ENCODE measurements at regions not wholly inside any gene's neighbourhood (a gene's known extent, or its start where the extent isn't known, plus 50 kb on each side); places are given as distances from the start of the nearest gene placed in this dataset.

- no peak for TF ChIP-seq CTCF (IDR thresholded peaks at IDR 0.05; ENCODE audit: unreplicated experiment)
- Mint-ChIP-seq H3K9me3 (ENCODE audit: unreplicated experiment) (no peaks in the 10 kb centered on the region), H3K27ac (ENCODE audit: low read depth, unreplicated experiment) (no peak overlapping the region), H3K36me3 (ENCODE audit: insufficient read depth, unreplicated experiment) (no peaks in the 10 kb centered on the region), H3K27me3 (ENCODE audit: insufficient read depth, unreplicated experiment) (no peaks in the 10 kb centered on the region), H3K4me3 (ENCODE audit: unreplicated experiment) (no peak overlapping the region), H3K4me1 (ENCODE audit: insufficient read depth, unreplicated experiment) (peaks cover 5% of the 10 kb centered on the region)
- BruUV-seq (replicated peaks): no TSS peak
- ChIA-PET POLR2A (no interaction called here), CTCF (no interaction called here)
- intact Hi-C loops (cut with micrococcal nuclease): no loop called here
- DNase-seq (ENCODE audit: unreplicated experiment): no peak
Measured at GRCh38 chr6:168746013-168746412, 305.0 kb downstream of the SMOC2 start.

GRCh38 chr6:168744861-168745260, 303.9 kb downstream of the SMOC2 start:
- H3K36me3 Mint-ChIP-seq (ENCODE audit: insufficient read depth, unreplicated experiment): no peaks in the 10 kb centered on the region
- BruUV-seq (replicated peaks): no TSS peak
- no peaks in the 10 kb centered on the region for H3K27me3 Mint-ChIP-seq (ENCODE audit: insufficient read depth, unreplicated experiment)
- H3K4me1 Mint-ChIP-seq (ENCODE audit: insufficient read depth, unreplicated experiment): peaks cover 5% of the 10 kb centered on the region
- no peak overlapping the region for H3K4me3 Mint-ChIP-seq (ENCODE audit: unreplicated experiment)
- no peak overlapping the region for H3K27ac Mint-ChIP-seq (ENCODE audit: low read depth, unreplicated experiment)
- intact Hi-C loops (cut with micrococcal nuclease): no loop called here
- no peaks in the 10 kb centered on the region for H3K9me3 Mint-ChIP-seq (ENCODE audit: unreplicated experiment)
- no peak for DNase-seq (ENCODE audit: unreplicated experiment)
- no peak for TF ChIP-seq CTCF (IDR thresholded peaks at IDR 0.05; ENCODE audit: unreplicated experiment)
- ChIA-PET CTCF (no interaction called here), POLR2A (no interaction called here)

- no TSS peak for BruUV-seq (replicated peaks)
- no peaks in the 10 kb centered on the region for H3K9me3 Mint-ChIP-seq (ENCODE audit: unreplicated experiment)
Measured at GRCh38 chr6:168741942-168742782, 301.2 kb downstream of the SMOC2 start.

GRCh38 chr6:168741305-168741704, 300.3 kb downstream of the SMOC2 start:
- BruUV-seq (replicated peaks): no TSS peak

More at GRCh38 chr6:168741942-168742782, 301.2 kb downstream of the SMOC2 start:
- Mint-ChIP-seq H3K27me3 (ENCODE audit: insufficient read depth, unreplicated experiment) (no peaks in the 10 kb centered on the region), H3K4me1 (ENCODE audit: insufficient read depth, unreplicated experiment) (peaks cover 5% of the 10 kb centered on the region), H3K36me3 (ENCODE audit: insufficient read depth, unreplicated experiment) (no peaks in the 10 kb centered on the region), H3K4me3 (ENCODE audit: unreplicated experiment) (no peak overlapping the region), H3K27ac (ENCODE audit: low read depth, unreplicated experiment) (no peak overlapping the region)
- DNase-seq (ENCODE audit: unreplicated experiment): no peak
- TF ChIP-seq CTCF (IDR thresholded peaks at IDR 0.05; ENCODE audit: unreplicated experiment): no peak
- CTCF ChIA-PET: interaction anchor here (0.7 kb wide), 1 partner anchor 258 kb away, joined by 4 read pairs; no protein-coding TSS in a partner anchor
- POLR2A ChIA-PET: no interaction called here
- intact Hi-C loops (cut with micrococcal nuclease): no loop called here

More at GRCh38 chr6:168741305-168741704, 300.3 kb downstream of the SMOC2 start:
- Mint-ChIP-seq H3K36me3 (ENCODE audit: insufficient read depth, unreplicated experiment) (no peaks in the 10 kb centered on the region), H3K27ac (ENCODE audit: low read depth, unreplicated experiment) (no peak overlapping the region), H3K4me1 (ENCODE audit: insufficient read depth, unreplicated experiment) (peaks cover 5% of the 10 kb centered on the region), H3K27me3 (ENCODE audit: insufficient read depth, unreplicated experiment) (no peaks in the 10 kb centered on the region), H3K4me3 (ENCODE audit: unreplicated experiment) (no peak overlapping the region), H3K9me3 (ENCODE audit: unreplicated experiment) (no peaks in the 10 kb centered on the region)
- intact Hi-C loops (cut with micrococcal nuclease): no loop called here
- ChIA-PET POLR2A (no interaction called here), CTCF (no interaction called here)
- TF ChIP-seq CTCF (IDR thresholded peaks at IDR 0.05; ENCODE audit: unreplicated experiment): no peak
- DNase-seq (ENCODE audit: unreplicated experiment): no peak

Data from MCF 10A (cell line).